H9 (cell line): ENCODE measurements at regions not wholly inside any gene's neighbourhood (a gene's known extent, or its start where the extent isn't known, plus 50 kb on each side); places are given as distances from the start of the nearest gene placed in this dataset.

Experiments
- DNase-seq: peaks from one replicate; pipeline ENCODE4 v3.0.0-alpha.2; 2017
- H2AFZ ChIP-seq: one replicate; pipeline ENCODE4 v1.6.1; 2013; ENCODE audit warnings: mild to moderate bottlenecking, low read length, control low read depth, moderate library complexity
- H2AK5ac ChIP-seq: 2 replicates; pipeline ENCODE4 v1.6.1; 2013; ENCODE audit warnings: low read length, control low read depth, mixed read lengths; ENCODE audit not compliant: insufficient read length
- H2BK120ac ChIP-seq: one replicate; pipeline ENCODE4 v1.6.1; 2013; ENCODE audit warnings: low read depth, mild to moderate bottlenecking, low read length, control low read depth, inconsistent platforms; ENCODE audit not compliant: poor library complexity, severe bottlenecking
- H2BK12ac ChIP-seq: 2 replicates; pipeline ENCODE4 v1.6.1; 2013; ENCODE audit warnings: low read length, control low read depth, mixed read lengths, low read depth; ENCODE audit not compliant: insufficient read length
- H2BK15ac ChIP-seq: 2 replicates; pipeline ENCODE4 v1.6.1; 2013; ENCODE audit warnings: low read depth, low read length, control low read depth
- H2BK20ac ChIP-seq: one replicate; pipeline ENCODE4 v1.6.1; 2013; ENCODE audit warnings: low read depth, mild to moderate bottlenecking, low read length, control low read depth, inconsistent platforms; ENCODE audit not compliant: poor library complexity, severe bottlenecking
- H2BK5ac ChIP-seq: 2 replicates; pipeline ENCODE4 v1.6.1; 2013; ENCODE audit warnings: low read length, control low read depth, mixed read lengths; ENCODE audit not compliant: insufficient read length
- H3K14ac ChIP-seq: 2 replicates; pipeline ENCODE4 v1.6.1; 2013; ENCODE audit warnings: low read length, control low read depth; ENCODE audit not compliant: insufficient read depth
- H3K18ac ChIP-seq: 2 replicates; pipeline ENCODE4 v1.6.1; 2013; ENCODE audit warnings: low read depth, mild to moderate bottlenecking, mixed read lengths, low read length, control low read depth; ENCODE audit not compliant: insufficient read length
- H3K23ac ChIP-seq: 2 replicates; pipeline ENCODE4 v1.6.1; 2013; ENCODE audit warnings: low read length, control low read depth, mixed read lengths, low read depth; ENCODE audit not compliant: insufficient read length
- H3K23me2 ChIP-seq: 2 replicates; pipeline ENCODE4 v1.6.1; 2013; ENCODE audit warnings: low read depth, mild to moderate bottlenecking, mixed read lengths, low read length, control low read depth; ENCODE audit not compliant: insufficient read length, poor library complexity, severe bottlenecking
- H3K27ac ChIP-seq: 2 replicates; pipeline ENCODE4 v1.5.1; 2013; ENCODE audit warnings: low read length, control low read depth, mixed read lengths, low read depth; ENCODE audit not compliant: insufficient read length
- H3K27me3 ChIP-seq: 2 replicates; pipeline ENCODE4 v1.6.1; 2013; ENCODE audit warnings: low read length, control low read depth, inconsistent platforms; ENCODE audit not compliant: insufficient read depth
- H3K4ac ChIP-seq: 2 replicates; pipeline ENCODE4 v1.6.1; 2013; ENCODE audit warnings: low read depth, mild to moderate bottlenecking, control low read depth, inconsistent platforms, low read length, moderate library complexity
- H3K4me1 ChIP-seq: 2 replicates; pipeline ENCODE4 v1.6.1; 2013; ENCODE audit warnings: low read length, control low read depth, inconsistent platforms; ENCODE audit not compliant: insufficient read depth
- H3K4me2 ChIP-seq: 2 replicates; pipeline ENCODE4 v1.6.1; 2013; ENCODE audit warnings: low read length, control low read depth, mixed read lengths; ENCODE audit not compliant: insufficient read length, insufficient read depth
- H3K56ac ChIP-seq: 2 replicates; pipeline ENCODE4 v1.6.1; 2013; ENCODE audit warnings: low read depth, mild to moderate bottlenecking, mixed read lengths, low read length, control low read depth; ENCODE audit not compliant: insufficient read length
- H3K79me1 ChIP-seq: 2 replicates; pipeline ENCODE4 v1.6.1; 2013; ENCODE audit warnings: low read depth, mild to moderate bottlenecking, moderate library complexity, low read length, control low read depth, inconsistent platforms; ENCODE audit not compliant: insufficient read depth, poor library complexity, severe bottlenecking
- H3K79me2 ChIP-seq: 2 replicates; pipeline ENCODE4 v1.6.1; 2013; ENCODE audit warnings: low read length, control low read depth, inconsistent platforms; ENCODE audit not compliant: insufficient read depth
- H3K9ac ChIP-seq: 2 replicates; pipeline ENCODE4 v1.6.1; 2013; ENCODE audit warnings: low read length, control low read depth, mixed read lengths; ENCODE audit not compliant: insufficient read length; ENCODE audit errors: extremely low read depth
- H3K9me3 ChIP-seq: one replicate; pipeline ENCODE4 v1.6.1; 2013; ENCODE audit warnings: low read depth, low read length, inconsistent platforms; ENCODE audit not compliant: control insufficient read depth
- H3T11ph ChIP-seq: one replicate; pipeline ENCODE4 v1.6.1; 2013; ENCODE audit warnings: mild to moderate bottlenecking, low read length, control low read depth, inconsistent platforms
- H4K20me1 ChIP-seq: one replicate; pipeline ENCODE4 v1.6.1; 2013; ENCODE audit not compliant: control insufficient read depth, insufficient read length, insufficient read depth
- H4K5ac ChIP-seq: 2 replicates; pipeline ENCODE4 v1.6.1; 2013; ENCODE audit warnings: low read depth, mild to moderate bottlenecking, mixed read lengths, low read length, control low read depth; ENCODE audit not compliant: insufficient read length
- H4K8ac ChIP-seq: replicated peaks from 2 replicates; pipeline ENCODE4 v1.6.1; 2013; ENCODE audit warnings: low read length, control low read depth, mixed read lengths, low read depth; ENCODE audit not compliant: insufficient read length
- H4K91ac ChIP-seq: 2 replicates; pipeline ENCODE4 v1.6.1; 2013; ENCODE audit warnings: low read depth, mild to moderate bottlenecking, moderate library complexity, mixed read lengths, low read length, control low read depth; ENCODE audit not compliant: insufficient read length
- H3K27ac Mint-ChIP-seq, 3 experiments: 2 replicates in 2 of 3; 3 replicates in 1 of 3; pipeline ENCODE4 v1.8.0; 2020 to 2021; ENCODE audit warnings: mixed read lengths in 3 of 3, mild to moderate bottlenecking in 1 of 3, moderate library complexity in 1 of 3
- H3K27me3 Mint-ChIP-seq: 2 replicates; pipeline ENCODE4 v1.8.0; 2021; ENCODE audit warnings: low read depth, mild to moderate bottlenecking, moderate library complexity, mixed read lengths
- H3K36me3 Mint-ChIP-seq, 3 experiments: 2 replicates in 2 of 3; 3 replicates in 1 of 3; pipeline ENCODE4 v1.8.0; 2020 to 2021; ENCODE audit warnings: low read depth in 3 of 3, mixed read lengths in 3 of 3; ENCODE audit not compliant: insufficient read depth in 1 of 3
- H3K4me1 Mint-ChIP-seq, 2 experiments: 2 replicates each; pipeline ENCODE4 v1.8.0; 2020; ENCODE audit warnings: mixed read lengths in 2 of 2
- H3K4me3 Mint-ChIP-seq, 2 experiments: 2 replicates in 1 of 2; 3 replicates in 1 of 2; pipeline ENCODE4 v1.8.0; 2020 to 2021; ENCODE audit warnings: mild to moderate bottlenecking in 2 of 2, mixed read lengths in 2 of 2, moderate library complexity in 1 of 2
- H3K9me3 Mint-ChIP-seq, 2 experiments: 2 replicates in 1 of 2; 3 replicates in 1 of 2; pipeline ENCODE4 v1.8.0; 2020; ENCODE audit warnings: mild to moderate bottlenecking in 2 of 2, mixed read lengths in 2 of 2, moderate library complexity in 1 of 2
- CTCF ChIP-seq: fragments of 200-600 bp; sonication (generic); conservative IDR thresholded peaks from 3 replicates; pipeline ENCODE4 v1.8.0; 2021; ENCODE audit warnings: antibody characterized with exemption, mild to moderate bottlenecking
- WGBS: extraction: QIAGEN DNeasy Blood & Tissue Kit; methylation state at CpG from one replicate; pipeline ENCODE4 v1.1.7; 2013; ENCODE audit warnings: missing lambda C conversion rate, low lambda C conversion rate, mixed read lengths; ENCODE audit not compliant: insufficient read length; ENCODE audit errors: extremely low coverage; 5-methylcytosine and 5-hydroxymethylcytosine counted together

GRCh38 chr3:90180543-90180942 is 1073.1 kb downstream of the EPHA3 start:
- no peak for TF ChIP-seq CTCF
- no peak overlapping the region for H2BK15ac ChIP-seq
- no peaks in the 10 kb centered on the region for H3K9me3 ChIP-seq
- H4K91ac ChIP-seq, result no peak overlapping the region
- no peak overlapping the region for H3T11ph ChIP-seq
- no peak overlapping the region for H3K56ac ChIP-seq
- no peak overlapping the region for H3K27ac ChIP-seq
- no peak overlapping the region for H2BK12ac ChIP-seq
- no peak overlapping the region for H3K9ac ChIP-seq
- no peaks in the 10 kb centered on the region for H3K27me3 Mint-ChIP-seq
- H3K36me3 Mint-ChIP-seq, result peaks cover 0 to 2% (median 0%) of the 10 kb centered on the region in 3 experiments; a peak in 1 of 7 replicates
- no peaks in the 10 kb centered on the region for H3K79me1 ChIP-seq
- H2BK5ac ChIP-seq, result no peak overlapping the region
- no peaks in the 10 kb centered on the region for H4K20me1 ChIP-seq
- no peak overlapping the region for H2AFZ ChIP-seq
- no peak for DNase-seq
- no peak overlapping the region for H2BK120ac ChIP-seq
- no peak overlapping the region for H3K27ac Mint-ChIP-seq
- no peak overlapping the region for H2AK5ac ChIP-seq
- peaks cover 0 to 2% of the 10 kb centered on the region in 2 experiments; a peak in 1 of 4 replicates for H3K4me1 Mint-ChIP-seq
- H2BK20ac ChIP-seq, result no peak overlapping the region
- H3K4me3 Mint-ChIP-seq, result no peak overlapping the region
- H3K4me2 ChIP-seq, result no peak overlapping the region
- no peak overlapping the region for H3K4ac ChIP-seq
- H3K9me3 Mint-ChIP-seq, result peaks cover 0 to 2% of the 10 kb centered on the region in 2 experiments; a peak in 1 of 5 replicates
- no peak overlapping the region for H4K8ac ChIP-seq
- no peaks in the 10 kb centered on the region for H3K23me2 ChIP-seq
- H3K79me2 ChIP-seq, result no peaks in the 10 kb centered on the region
- H4K5ac ChIP-seq, result no peak overlapping the region
- WGBS, result no CpG with 5 or more reads among the region's 3 CpGs
- H3K23ac ChIP-seq, result no peak overlapping the region
- no peak overlapping the region for H3K18ac ChIP-seq
- H3K27me3 ChIP-seq, result no peaks in the 10 kb centered on the region
- H3K4me1 ChIP-seq, result no peaks in the 10 kb centered on the region
- no peak overlapping the region for H3K14ac ChIP-seq
